Right renal pelvis (tissue), 4 donors: ENCODE measurements at regions not wholly inside any gene's neighbourhood (a gene's known extent, or its start where the extent isn't known, plus 50 kb on each side); places are given as distances from the start of the nearest gene placed in this dataset.
"Not testable (repeated sequence)": the region's sequence is repeated elsewhere in the genome, so short reads cannot be mapped to it uniquely, and the experiment has no call there.

ENCODE experiments used
- DNase-seq, 4 donors: peaks; one replicate each; pipeline ENCODE4 v3.0.0-alpha.2; 2013; ENCODE audit warnings: low read depth in 4 of 4, low spot score in 3 of 4, missing footprints in 1 of 4

GRCh38 chr2:150120326-150120955 is 367.0 kb downstream of the RND3 start:
- DNase-seq = no peak

- DNase-seq = no peak
Observed at GRCh38 chr2:150119819-150120218, 367.6 kb downstream of the RND3 start.

- DNase-seq = not testable (repeated sequence)
Observed at GRCh38 chr2:150114089-150114488, 373.4 kb downstream of the RND3 start.

GRCh38 chr2:150110548-150110947 is 376.9 kb downstream of the RND3 start:
- no peak for DNase-seq

- no peak for DNase-seq
Observed at GRCh38 chr2:150109912-150110311, 377.6 kb downstream of the RND3 start.

GRCh38 chr2:150109028-150109427 is 378.4 kb downstream of the RND3 start:
- no peak for DNase-seq

- DNase-seq = no peak
Observed at GRCh38 chr2:150107816-150108215, 379.7 kb downstream of the RND3 start.

- DNase-seq = no peak
Observed at GRCh38 chr2:150107170-150107569, 380.3 kb downstream of the RND3 start.

GRCh38 chr2:150101947-150102346 is 385.5 kb downstream of the RND3 start:
- DNase-seq = no peak

GRCh38 chr2:150100834-150101233 is 386.6 kb downstream of the RND3 start:
- no peak for DNase-seq

- no peak for DNase-seq
Observed at GRCh38 chr2:150100336-150100735, 387.1 kb downstream of the RND3 start.

GRCh38 chr2:150099805-150100204 is 387.7 kb downstream of the RND3 start:
- no peak for DNase-seq

- no peak for DNase-seq
Observed at GRCh38 chr2:150097901-150098531, 389.5 kb downstream of the RND3 start.

- no peak for DNase-seq
Observed at GRCh38 chr2:150097402-150097801, 390.1 kb downstream of the RND3 start.

GRCh38 chr2:150095361-150096095 is 391.9 kb downstream of the RND3 start:
- DNase-seq = no peak

- no peak for DNase-seq
Observed at GRCh38 chr2:150091846-150092245, 395.6 kb downstream of the RND3 start.

GRCh38 chr2:150090031-150090430 is 397.4 kb downstream of the RND3 start:
- no peak for DNase-seq

- DNase-seq = no peak
Observed at GRCh38 chr2:150088538-150088937, 398.9 kb downstream of the RND3 start.

GRCh38 chr2:150085478-150085877 is 402.0 kb downstream of the RND3 start:
- no peak for DNase-seq

- peak; percentile 28 to 43 (median 40) for DNase-seq
Observed at GRCh38 chr2:150081775-150082481, 405.5 kb downstream of the RND3 start.

GRCh38 chr2:150076281-150076680 is 411.2 kb downstream of the RND3 start:
- no peak for DNase-seq
